NCI-H2227 treated with DMSO at 0.1 percent for 48 hours (cell line): ENCODE measurements at regions not wholly inside any gene's neighbourhood (a gene's known extent, or its start where the extent isn't known, plus 50 kb on each side); places are given as distances from the start of the nearest gene placed in this dataset.

Experiments
- DNase-seq: peaks from one replicate; lab custom pipeline; 2025; lab: John Stamatoyannopoulos, UW

- DNase-seq, result no peak
Measured at GRCh38 chr1:232891656-232892317, 58.6 kb upstream of the NTPCR start.

- DNase-seq, result no peak
Measured at GRCh38 chr1:232893481-232894313, 56.7 kb upstream of the NTPCR start.

GRCh38 chr1:232894436-232894835 lies 56.0 kb upstream of the NTPCR start:
- no peak for DNase-seq

- DNase-seq, result no peak
Measured at GRCh38 chr1:232897949-232898465, 52.4 kb upstream of the NTPCR start.

- DNase-seq, result no peak
Measured at GRCh38 chr1:232899268-232899667, 51.1 kb upstream of the NTPCR start.

GRCh38 chr1:232899839-232900238 lies 50.6 kb upstream of the NTPCR start:
- DNase-seq, result no peak
